CD4-positive, alpha-beta T cell treated with Interleukin-1 beta for 1 hour (primary cell): ENCODE measurements at regions not wholly inside any gene's neighbourhood (a gene's known extent, or its start where the extent isn't known, plus 50 kb on each side); places are given as distances from the start of the nearest gene placed in this dataset.

Experiments used
- DNase-seq, 2 donors: peaks; one replicate each; pipeline ENCODE4 v3.0.0-alpha.2; 2020 to 2022

DNA sequence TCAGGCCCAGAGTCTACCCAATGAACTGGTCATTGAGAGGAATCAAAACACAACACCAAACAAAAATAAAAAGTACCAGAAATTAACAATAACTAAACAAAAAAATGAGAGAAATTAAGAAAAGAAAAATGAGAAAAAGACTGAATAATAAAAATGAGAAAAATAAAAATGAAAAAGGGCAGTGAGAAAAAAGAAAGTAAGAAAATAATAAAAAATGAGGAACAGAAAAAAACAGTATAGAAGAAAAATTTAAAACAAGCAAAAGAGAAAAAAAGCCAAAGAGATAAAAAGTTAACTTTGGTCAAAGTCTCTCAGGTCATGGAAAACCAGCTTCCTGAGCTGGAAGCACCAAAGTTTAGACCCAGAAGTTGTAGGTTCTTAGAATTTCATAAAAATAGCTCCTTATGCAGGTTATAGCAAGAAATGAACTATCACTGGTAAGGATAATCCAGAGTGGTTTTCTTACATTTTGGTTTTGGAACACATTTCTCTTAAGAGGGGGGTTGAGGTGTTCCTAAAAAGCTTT, 51.0 kb upstream of the WDR17 start:
- no peak for DNase-seq
